GM12878 (cell line): ENCODE measurements at regions not wholly inside any gene's neighbourhood (a gene's known extent, or its start where the extent isn't known, plus 50 kb on each side); places are given as distances from the start of the nearest gene placed in this dataset.

Source experiments
- ATAC-seq: fragments of 200-7000 bp; cut with Tn5 transposase; 3 replicates; pipeline ENCODE4 v1.9.1; 2020; ENCODE audit warnings: mild to moderate bottlenecking, moderate library complexity
- BruUV-seq: library from RNA; stranded (reverse); fragments of 400-500 nt; replicated peaks from 2 replicates; lab custom pipeline; 2021; lab: Mats Ljungman, UMichigan
- CTCF ChIA-PET: fragments of 300-600 bp; sonication (Branson Sonifier 250); formaldehyde crosslinking; extraction: SDS; loops from one replicate; lab custom pipeline; 2021; ENCODE audit warnings: inconsistent platforms; lab: Yijun Ruan, JAX
- POLR2A ChIA-PET: fragments of 350-600 bp; formaldehyde crosslinking; extraction: SDS; loops from one replicate; lab custom pipeline; 2021; ENCODE audit warnings: inconsistent platforms; lab: Charles Lee
- RAD21 ChIA-PET: fragments of 300-600 bp; sonication (Branson Sonifier 250); formaldehyde crosslinking; loops from one replicate; lab custom pipeline; 2023; ENCODE audit warnings: antibody characterized with exemption; ENCODE audit not compliant: unreplicated experiment; lab: Charles Lee
- SMC1A ChIA-PET: fragments of 300-600 bp; sonication (Branson Sonifier 250); formaldehyde crosslinking; loops from one replicate; lab custom pipeline; 2023; ENCODE audit not compliant: unreplicated experiment, uncharacterized antibody; lab: Charles Lee
- DNase-seq: peaks from one replicate; pipeline ENCODE4 v3.0.0-alpha.2; 2011; ENCODE audit warnings: low read depth, low spot score
- FAIRE-seq: peaks from 3 replicates; lab custom pipeline; 2011; peaks lifted over from hg19 to GRCh38; lab: Jason Lieb, UNC
- H2AFZ ChIP-seq: 2 replicates; pipeline ENCODE4 v1.6.0; 2011; ENCODE audit warnings: low read depth, low read length, control low read depth; ENCODE audit not compliant: control insufficient read depth
- H3K27ac ChIP-seq: 2 replicates; pipeline ENCODE4 v1.5.1; 2011; ENCODE audit warnings: control low read depth; ENCODE audit not compliant: control insufficient read depth, insufficient read depth
- H3K27me3 ChIP-seq, 2 experiments: replicated peaks in 1 of 2; 2 replicates each; pipeline versions ENCODE4 v1.6.0 to v1.6.1; 2011; ENCODE audit warnings: low read length in 1 of 2; ENCODE audit not compliant: control insufficient read depth in 2 of 2, insufficient read depth in 2 of 2
- H3K36me3 ChIP-seq, 2 experiments: 2 replicates each; pipeline ENCODE4 v1.5.1; 2011; ENCODE audit warnings: low read length in 1 of 2; ENCODE audit not compliant: control insufficient read depth in 2 of 2, insufficient read depth in 2 of 2
- H3K4me1 ChIP-seq: 2 replicates; pipeline ENCODE4 v1.6.1; 2011; ENCODE audit warnings: mild to moderate bottlenecking, low read length, moderate library complexity, mixed read lengths; ENCODE audit not compliant: control insufficient read depth, insufficient read depth
- H3K4me2 ChIP-seq: 2 replicates; pipeline ENCODE4 v1.6.0; 2011; ENCODE audit warnings: control low read depth; ENCODE audit not compliant: control insufficient read depth, insufficient read depth
- H3K4me3 ChIP-seq: fragments of 200-600 bp; sonication (generic); 2 replicates; pipeline ENCODE4 v1.5.1; 2016
- H3K79me2 ChIP-seq: 2 replicates; pipeline ENCODE4 v1.6.0; 2011; ENCODE audit warnings: low read length; ENCODE audit not compliant: control insufficient read depth, insufficient read depth
- H3K9ac ChIP-seq: 2 replicates; pipeline ENCODE4 v1.8.0; 2011; ENCODE audit warnings: low read length, control low read depth, mixed read lengths; ENCODE audit not compliant: control insufficient read depth, insufficient read depth
- H3K9me3 ChIP-seq: replicated peaks from 3 replicates; pipeline ENCODE4 v1.5.1; 2011; ENCODE audit warnings: mild to moderate bottlenecking, low read length; ENCODE audit not compliant: control insufficient read depth, insufficient read depth
- H4K20me1 ChIP-seq: 2 replicates; pipeline ENCODE4 v1.6.0; 2011; ENCODE audit not compliant: control insufficient read depth, insufficient read depth
- BHLHE40 ChIP-seq, 2 experiments: fragments of 450-650 bp in 1 of 2; IDR thresholded peaks; 2 replicates each; pipeline ENCODE4 v1.6.1; 2011 to 2017; ENCODE audit warnings: low read depth in 2 of 2, borderline replicate concordance in 1 of 2, improper control_type of control experiment in 1 of 2, low read length in 1 of 2, mild to moderate bottlenecking in 1 of 2
- GATAD2B ChIP-seq: fragments of 450-650 bp; conservative IDR thresholded peaks from 2 replicates; pipeline ENCODE4 v1.6.1; 2017; ENCODE audit warnings: low read depth, mild to moderate bottlenecking, moderate library complexity
- SIX5 ChIP-seq: IDR thresholded peaks from 2 replicates; pipeline ENCODE4 v1.6.1; 2011; ENCODE audit warnings: mild to moderate bottlenecking, low read depth, low read length, moderate library complexity; ENCODE audit not compliant: severe bottlenecking
- STAT1 ChIP-seq: fragments of 450-650 bp; conservative IDR thresholded peaks from 2 replicates; pipeline ENCODE4 v1.6.1; 2014; ENCODE audit warnings: antibody characterized with exemption, mild to moderate bottlenecking
- WGBS: methylation state at CpG from one replicate; pipeline ENCODE4 v1.1.6; 2016; ENCODE audit warnings: low lambda C conversion rate; ENCODE audit not compliant: insufficient replicate concordance, insufficient coverage; ENCODE audit errors: missing lambda C conversion rate; 5-methylcytosine and 5-hydroxymethylcytosine counted together
- in situ Hi-C: fragments of 300-500 bp; cut with MboI; formaldehyde crosslinking; loops from 9 replicates; pipeline ENCODE4 v1.14.3; 2018; ENCODE audit warnings: mixed read lengths
- intact Hi-C: fragments of 100-400 bp; cut with micrococcal nuclease; formaldehyde crosslinking; loops from one replicate; pipeline ENCODE4 v1.14.2; 2022; ENCODE audit not compliant: unreplicated experiment
- TF ChIP-seq, protein P1 (sequence below): fragments of 450-650 bp; IDR thresholded peaks from 2 replicates; pipeline ENCODE4 v1.6.1; 2017; ENCODE audit warnings: antibody characterized with exemption, mild to moderate bottlenecking, moderate library complexity

DNA sequence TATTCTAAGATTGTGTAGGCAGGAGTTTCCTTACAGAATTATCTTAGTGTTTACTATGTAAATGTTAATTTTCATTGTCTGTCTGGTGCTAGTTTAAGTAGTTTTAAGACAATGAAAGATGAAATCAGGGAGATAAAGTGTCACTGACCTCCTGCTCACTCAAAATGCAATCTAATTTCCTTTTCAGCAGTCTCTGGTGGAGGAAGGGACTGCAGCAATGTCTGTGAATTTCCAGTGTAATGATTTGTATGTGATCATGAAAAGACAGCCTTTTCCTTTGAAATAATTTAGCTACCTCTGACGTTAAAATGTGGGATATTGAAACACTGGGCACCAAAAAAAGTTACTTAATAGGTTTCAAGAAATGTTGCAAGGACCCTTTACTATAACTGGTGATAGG, 779.7 kb upstream of the FLRT2 start:
- no peak for DNase-seq
- RAD21 ChIA-PET, result no interaction called here
- WGBS, result 0% methylated on average over 1 of the region's 1 CpG
- Histone ChIP-seq H4K20me1 (no peaks in the 10 kb centered on the region), H2AFZ (no peak overlapping the region), H3K9ac (no peak overlapping the region), H3K36me3 (no peaks in the 10 kb centered on the region), H3K27ac (no peak overlapping the region), H3K9me3 (no peaks in the 10 kb centered on the region), H3K4me3 (no peak overlapping the region), H3K27me3 (no peaks in the 10 kb centered on the region), H3K4me1 (no peaks in the 10 kb centered on the region), H3K4me2 (no peak overlapping the region), H3K79me2 (no peaks in the 10 kb centered on the region)
- POLR2A ChIA-PET, result no interaction called here
- in situ Hi-C loops (no loop called here), intact Hi-C loops (no loop called here)
- ATAC-seq, result no peak
- BruUV-seq, result no TSS peak
- SMC1A ChIA-PET, result no interaction called here
- CTCF ChIA-PET, result no interaction called here
- FAIRE-seq, result no peak
- no peak for TF ChIP-seq BHLHE40 (IDR thresholded peaks at IDR 0.05; ENCODE audit: borderline replicate concordance in 1 of 2, low read depth in 2 of 2, low read length in 1 of 2)

DNA sequence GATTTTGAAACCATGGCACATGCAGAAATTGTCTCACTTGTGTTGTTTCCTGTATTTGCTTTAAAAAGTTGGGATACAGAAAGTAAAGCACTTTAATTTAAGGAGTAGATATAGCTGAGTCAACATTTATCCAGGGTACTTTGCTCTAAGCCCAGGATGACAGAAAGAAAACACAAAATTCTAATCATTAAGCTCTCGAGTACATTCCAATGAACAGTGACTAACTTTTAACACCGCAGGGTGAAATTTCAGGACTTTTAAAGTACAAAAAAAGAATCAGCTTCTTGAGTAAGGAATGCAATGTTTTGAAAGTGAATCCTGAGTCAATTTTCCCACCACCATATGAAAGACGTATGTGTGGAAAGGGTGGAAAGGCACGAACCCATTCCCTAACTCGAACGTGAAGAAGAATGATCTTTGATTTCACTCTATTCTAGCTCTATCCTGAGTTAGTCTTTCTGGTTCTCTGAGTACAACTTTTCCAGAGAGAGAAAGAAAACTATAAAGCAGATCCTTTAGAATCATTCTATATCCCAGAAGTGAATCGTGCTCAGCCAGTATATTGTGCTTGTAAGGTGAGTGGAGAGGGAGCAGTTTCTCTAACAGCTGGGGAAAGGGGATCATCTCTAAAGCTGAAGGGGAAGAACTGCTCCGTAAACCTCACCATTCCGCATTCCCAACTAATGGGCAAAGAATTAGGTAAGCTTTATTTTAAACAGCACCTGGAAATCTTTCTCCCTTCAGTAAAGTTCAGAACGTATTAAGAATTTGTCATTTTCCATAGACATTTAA, 779.0 kb upstream of the FLRT2 start:
- Histone ChIP-seq H3K36me3 (no peaks in the 10 kb centered on the region), H3K4me1 (no peaks in the 10 kb centered on the region), H3K27ac (no peak overlapping the region), H3K9me3 (no peaks in the 10 kb centered on the region), H2AFZ (no peak overlapping the region), H4K20me1 (no peaks in the 10 kb centered on the region), H3K9ac (no peak overlapping the region), H3K4me2 (no peak overlapping the region), H3K4me3 (no peak overlapping the region), H3K27me3 (no peaks in the 10 kb centered on the region), H3K79me2 (no peaks in the 10 kb centered on the region)
- no peak for TF ChIP-seq GATAD2B
- TF ChIP-seq, protein P1, sequence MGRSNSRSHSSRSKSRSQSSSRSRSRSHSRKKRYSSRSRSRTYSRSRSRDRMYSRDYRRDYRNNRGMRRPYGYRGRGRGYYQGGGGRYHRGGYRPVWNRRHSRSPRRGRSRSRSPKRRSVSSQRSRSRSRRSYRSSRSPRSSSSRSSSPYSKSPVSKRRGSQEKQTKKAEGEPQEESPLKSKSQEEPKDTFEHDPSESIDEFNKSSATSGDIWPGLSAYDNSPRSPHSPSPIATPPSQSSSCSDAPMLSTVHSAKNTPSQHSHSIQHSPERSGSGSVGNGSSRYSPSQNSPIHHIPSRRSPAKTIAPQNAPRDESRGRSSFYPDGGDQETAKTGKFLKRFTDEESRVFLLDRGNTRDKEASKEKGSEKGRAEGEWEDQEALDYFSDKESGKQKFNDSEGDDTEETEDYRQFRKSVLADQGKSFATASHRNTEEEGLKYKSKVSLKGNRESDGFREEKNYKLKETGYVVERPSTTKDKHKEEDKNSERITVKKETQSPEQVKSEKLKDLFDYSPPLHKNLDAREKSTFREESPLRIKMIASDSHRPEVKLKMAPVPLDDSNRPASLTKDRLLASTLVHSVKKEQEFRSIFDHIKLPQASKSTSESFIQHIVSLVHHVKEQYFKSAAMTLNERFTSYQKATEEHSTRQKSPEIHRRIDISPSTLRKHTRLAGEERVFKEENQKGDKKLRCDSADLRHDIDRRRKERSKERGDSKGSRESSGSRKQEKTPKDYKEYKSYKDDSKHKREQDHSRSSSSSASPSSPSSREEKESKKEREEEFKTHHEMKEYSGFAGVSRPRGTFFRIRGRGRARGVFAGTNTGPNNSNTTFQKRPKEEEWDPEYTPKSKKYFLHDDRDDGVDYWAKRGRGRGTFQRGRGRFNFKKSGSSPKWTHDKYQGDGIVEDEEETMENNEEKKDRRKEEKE, result no peak
- TF ChIP-seq SIX5, result no peak
- TF ChIP-seq STAT1, result no peak
- SMC1A ChIA-PET, result no interaction called here
- POLR2A ChIA-PET, result no interaction called here
- no peak for DNase-seq
- no peak for ATAC-seq
- RAD21 ChIA-PET, result no interaction called here
- CTCF ChIA-PET, result no interaction called here
- in situ Hi-C loops, result no loop called here
- no TSS peak for BruUV-seq
- WGBS, result 12% methylated on average over 10 of the region's 10 CpGs
- no peak for FAIRE-seq
- intact Hi-C loops, result no loop called here
